ENCODE measurements at regions not wholly inside any gene's neighbourhood (a gene's known extent, or its start where the extent isn't known, plus 50 kb on each side); places are given as distances from the start of the nearest gene placed in this dataset.
"Not testable (repeated sequence)": the region's sequence is repeated elsewhere in the genome, so short reads cannot be mapped to it uniquely, and the experiment has no call there.

- no peak for DNase-seq (ENCODE audit: low spot score)
These were observed 1129.2 kb downstream of the SLC16A7 start for GRCh38 chr12:60724984-60725383.

GRCh38 chr12:60752589-60752988 lies 1156.8 kb downstream of the SLC16A7 start:
- DNase-seq (ENCODE audit: low spot score) = no peak
- no peak for TF ChIP-seq CTCF (IDR thresholded peaks at IDR 0.05; ENCODE audit: extremely low read depth, insufficient read depth, missing control alignments)
- in situ Hi-C loops (cut with MboI; ENCODE audit: low pct_unique_long_range_greater_than_20kb, low sequenced_read_pairs, unreplicated experiment) = no loop called here

More at GRCh38 chr12:60724984-60725383, 1129.2 kb downstream of the SLC16A7 start:
- in situ Hi-C loops (cut with MboI; ENCODE audit: low pct_unique_long_range_greater_than_20kb, low sequenced_read_pairs, unreplicated experiment) = no loop called here
- no peak for TF ChIP-seq CTCF (IDR thresholded peaks at IDR 0.05; ENCODE audit: extremely low read depth, insufficient read depth, missing control alignments)

GRCh38 chr12:60758224-60758623 lies 1162.4 kb downstream of the SLC16A7 start:
- no peak for DNase-seq (ENCODE audit: low spot score)
- in situ Hi-C loops (cut with MboI; ENCODE audit: low pct_unique_long_range_greater_than_20kb, low sequenced_read_pairs, unreplicated experiment) = no loop called here
- TF ChIP-seq CTCF (IDR thresholded peaks at IDR 0.05; ENCODE audit: extremely low read depth, insufficient read depth, missing control alignments) = no peak

GRCh38 chr12:60760965-60761364 lies 1165.1 kb downstream of the SLC16A7 start:
- DNase-seq (ENCODE audit: low spot score) = no peak
- in situ Hi-C loops (cut with MboI; ENCODE audit: low pct_unique_long_range_greater_than_20kb, low sequenced_read_pairs, unreplicated experiment) = no loop called here

GRCh38 chr12:60801166-60801565 lies 1205.3 kb downstream of the SLC16A7 start:
- DNase-seq (ENCODE audit: low spot score); in situ Hi-C loops (cut with MboI; ENCODE audit: low pct_unique_long_range_greater_than_20kb, low sequenced_read_pairs, unreplicated experiment): not testable (repeated sequence)

More at GRCh38 chr12:60760965-60761364, 1165.1 kb downstream of the SLC16A7 start:
- TF ChIP-seq CTCF (IDR thresholded peaks at IDR 0.05; ENCODE audit: extremely low read depth, insufficient read depth, missing control alignments) = no peak

- no peak for TF ChIP-seq CTCF (IDR thresholded peaks at IDR 0.05; ENCODE audit: extremely low read depth, insufficient read depth, missing control alignments)
- no peak for DNase-seq (ENCODE audit: low spot score)
- in situ Hi-C loops (cut with MboI; ENCODE audit: low pct_unique_long_range_greater_than_20kb, low sequenced_read_pairs, unreplicated experiment) = no loop called here
These were observed 1207.3 kb downstream of the SLC16A7 start for GRCh38 chr12:60803147-60803546.

GRCh38 chr12:60805364-60805763 lies 1209.5 kb downstream of the SLC16A7 start:
- no peak for DNase-seq (ENCODE audit: low spot score)
- in situ Hi-C loops (cut with MboI; ENCODE audit: low pct_unique_long_range_greater_than_20kb, low sequenced_read_pairs, unreplicated experiment) = no loop called here

More at GRCh38 chr12:60805364-60805763, 1209.5 kb downstream of the SLC16A7 start:
- TF ChIP-seq CTCF (IDR thresholded peaks at IDR 0.05; ENCODE audit: extremely low read depth, insufficient read depth, missing control alignments) = no peak
